ENCODE measurements at regions not wholly inside any gene's neighbourhood (a gene's known extent, or its start where the extent isn't known, plus 50 kb on each side); places are given as distances from the start of the nearest gene placed in this dataset.

GRCh38 chr16:85526185-85526974, 86.7 kb upstream of the GSE1 start:
- H3K79me2 ChIP-seq (ENCODE audit: insufficient read depth, low read length): no peaks in the 10 kb centered on the region
- H4K20me1 ChIP-seq (ENCODE audit: insufficient read depth, low read length, poor library complexity, severe bottlenecking): no peaks in the 10 kb centered on the region
- no peak overlapping the region for H2AFZ ChIP-seq (ENCODE audit: low read length)
- no peaks in the 10 kb centered on the region for H3F3A ChIP-seq (ENCODE audit: low read depth)
- no peak overlapping the region for H3K9ac ChIP-seq (ENCODE audit: low read depth, low read length, poor library complexity, severe bottlenecking)
- no peaks in the 10 kb centered on the region for H3K4me1 ChIP-seq (ENCODE audit: insufficient read depth, low read length, poor library complexity, severe bottlenecking)
- H3K36me3 ChIP-seq (ENCODE audit: insufficient read depth, low read length): no peaks in the 10 kb centered on the region
- H3K27me3 ChIP-seq (ENCODE audit: insufficient read depth, low read length, poor library complexity, severe bottlenecking): no peaks in the 10 kb centered on the region
- no peak overlapping the region for H3K4me2 ChIP-seq (ENCODE audit: low read depth, low read length, poor library complexity, severe bottlenecking)
- H3K9me3 ChIP-seq (ENCODE audit: insufficient read depth, low read depth, low read length): no peaks in the 10 kb centered on the region
- H3K4me3 ChIP-seq (ENCODE audit: low read length, poor library complexity, severe bottlenecking): no peak overlapping the region
- no peaks in the 10 kb centered on the region for H3K9me2 ChIP-seq (replicated peaks; ENCODE audit: low read depth, low read length)
- TF ChIP-seq EZH2phosphoT487 (IDR thresholded peaks at IDR 0.05; ENCODE audit: borderline replicate concordance) (no peak), CTCF (conservative IDR thresholded peaks at IDR 0.05; ENCODE audit: low read length) (no peak)

GRCh38 chr16:85527042-85527766, 85.9 kb upstream of the GSE1 start:
- Histone ChIP-seq H3K9me3 (ENCODE audit: insufficient read depth, low read depth, low read length) (no peaks in the 10 kb centered on the region), H3F3A (ENCODE audit: low read depth) (no peaks in the 10 kb centered on the region), H2AFZ (ENCODE audit: low read length) (no peak overlapping the region), H3K4me1 (ENCODE audit: insufficient read depth, low read length, poor library complexity, severe bottlenecking) (no peaks in the 10 kb centered on the region), H3K4me2 (ENCODE audit: low read depth, low read length, poor library complexity, severe bottlenecking) (no peak overlapping the region), H3K4me3 (ENCODE audit: low read length, poor library complexity, severe bottlenecking) (no peak overlapping the region), H3K27me3 (ENCODE audit: insufficient read depth, low read length, poor library complexity, severe bottlenecking) (no peaks in the 10 kb centered on the region), H3K36me3 (ENCODE audit: insufficient read depth, low read length) (no peaks in the 10 kb centered on the region), H4K20me1 (ENCODE audit: insufficient read depth, low read length, poor library complexity, severe bottlenecking) (no peaks in the 10 kb centered on the region), H3K9me2 (replicated peaks; ENCODE audit: low read depth, low read length) (no peaks in the 10 kb centered on the region), H3K9ac (ENCODE audit: low read depth, low read length, poor library complexity, severe bottlenecking) (no peak overlapping the region), H3K79me2 (ENCODE audit: insufficient read depth, low read length) (no peaks in the 10 kb centered on the region)
- TF ChIP-seq EZH2phosphoT487 (IDR thresholded peaks at IDR 0.05; ENCODE audit: borderline replicate concordance) (no peak), CTCF (conservative IDR thresholded peaks at IDR 0.05; ENCODE audit: low read length) (no peak)

- no peaks in the 10 kb centered on the region for H3K9me2 ChIP-seq (replicated peaks; ENCODE audit: low read depth, low read length)
- no peaks in the 10 kb centered on the region for H4K20me1 ChIP-seq (ENCODE audit: insufficient read depth, low read length, poor library complexity, severe bottlenecking)
- no peak overlapping the region for H2AFZ ChIP-seq (ENCODE audit: low read length)
- no peaks in the 10 kb centered on the region for H3K36me3 ChIP-seq (ENCODE audit: insufficient read depth, low read length)
- H3K4me1 ChIP-seq (ENCODE audit: insufficient read depth, low read length, poor library complexity, severe bottlenecking): no peaks in the 10 kb centered on the region
- TF ChIP-seq EZH2phosphoT487 (IDR thresholded peaks at IDR 0.05; ENCODE audit: borderline replicate concordance) (no peak), CTCF (conservative IDR thresholded peaks at IDR 0.05; ENCODE audit: low read length) (no peak)
- no peaks in the 10 kb centered on the region for H3F3A ChIP-seq (ENCODE audit: low read depth)
- H3K4me3 ChIP-seq (ENCODE audit: low read length, poor library complexity, severe bottlenecking): no peak overlapping the region
- no peak overlapping the region for H3K4me2 ChIP-seq (ENCODE audit: low read depth, low read length, poor library complexity, severe bottlenecking)
- H3K27me3 ChIP-seq (ENCODE audit: insufficient read depth, low read length, poor library complexity, severe bottlenecking): no peaks in the 10 kb centered on the region
- H3K9ac ChIP-seq (ENCODE audit: low read depth, low read length, poor library complexity, severe bottlenecking): no peak overlapping the region
- no peaks in the 10 kb centered on the region for H3K79me2 ChIP-seq (ENCODE audit: insufficient read depth, low read length)
- no peaks in the 10 kb centered on the region for H3K9me3 ChIP-seq (ENCODE audit: insufficient read depth, low read depth, low read length)
Observed at GRCh38 chr16:85527767-85528297, 85.3 kb upstream of the GSE1 start.

Measured in Loucy (cell line).